SIG-M5 treated with dmso at 0.1 percent for 504 hours (cell line): ENCODE measurements at regions not wholly inside any gene's neighbourhood (a gene's known extent, or its start where the extent isn't known, plus 50 kb on each side); places are given as distances from the start of the nearest gene placed in this dataset.
"Not testable (repeated sequence)": the region's sequence is repeated elsewhere in the genome, so short reads cannot be mapped to it uniquely, and the experiment has no call there.

Experiments
- DNase-seq: peaks from one replicate; lab custom pipeline; 2025; ENCODE audit not compliant: unreplicated experiment; lab: John Stamatoyannopoulos, UW

DNA sequence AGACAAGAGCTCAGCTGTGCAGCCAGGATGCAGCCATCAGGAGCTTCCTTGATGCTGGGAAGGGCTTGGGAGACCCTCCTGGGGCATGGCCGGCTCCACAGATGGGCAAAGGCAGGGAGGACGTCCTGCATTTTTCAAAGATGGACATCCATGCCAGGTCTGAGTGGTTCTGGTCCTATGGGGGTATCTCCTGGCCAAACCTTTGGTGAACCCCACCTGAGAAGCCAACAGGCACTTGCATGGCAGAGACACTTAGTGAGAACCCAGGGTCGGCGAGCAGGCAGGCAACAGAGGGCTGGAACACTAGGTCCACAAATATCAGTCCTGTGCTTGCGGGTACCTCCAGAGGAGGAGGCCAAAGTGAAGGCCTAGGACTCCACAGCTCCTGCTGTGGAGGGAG lies 70.0 kb downstream of the KCTD15 start:
- no peak for DNase-seq

DNA sequence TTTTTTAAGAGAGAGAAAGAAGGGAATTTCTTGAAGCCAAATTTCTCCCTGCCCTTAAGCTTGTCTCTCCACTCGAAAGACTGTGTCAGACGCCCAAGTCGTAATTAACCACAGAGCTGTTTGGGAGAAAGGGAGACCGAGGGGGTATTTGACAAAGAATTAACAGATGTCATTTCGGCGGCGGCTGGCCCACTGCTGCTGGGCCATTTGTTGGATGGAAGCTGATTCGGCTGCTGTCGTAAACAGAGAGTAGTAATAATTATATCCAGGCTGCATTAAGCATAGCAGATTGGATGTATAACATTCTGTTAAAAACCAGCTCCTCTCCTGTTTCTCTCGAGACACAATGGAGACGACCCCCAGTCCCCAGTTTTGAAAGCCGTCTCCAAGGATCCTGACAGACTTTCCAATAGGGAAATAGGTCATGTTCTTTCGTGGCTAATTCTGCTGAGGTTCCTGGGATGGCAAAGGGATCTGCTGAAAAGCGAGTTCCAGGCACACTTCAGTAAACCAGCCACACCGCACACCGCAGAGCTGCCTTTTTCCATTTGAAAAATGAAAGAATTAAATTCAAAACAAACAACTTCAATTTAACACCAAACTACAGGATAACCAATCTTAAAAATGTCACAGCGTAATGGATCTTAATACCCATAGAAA lies 71.5 kb downstream of the KCTD15 start:
- no peak for DNase-seq

DNA sequence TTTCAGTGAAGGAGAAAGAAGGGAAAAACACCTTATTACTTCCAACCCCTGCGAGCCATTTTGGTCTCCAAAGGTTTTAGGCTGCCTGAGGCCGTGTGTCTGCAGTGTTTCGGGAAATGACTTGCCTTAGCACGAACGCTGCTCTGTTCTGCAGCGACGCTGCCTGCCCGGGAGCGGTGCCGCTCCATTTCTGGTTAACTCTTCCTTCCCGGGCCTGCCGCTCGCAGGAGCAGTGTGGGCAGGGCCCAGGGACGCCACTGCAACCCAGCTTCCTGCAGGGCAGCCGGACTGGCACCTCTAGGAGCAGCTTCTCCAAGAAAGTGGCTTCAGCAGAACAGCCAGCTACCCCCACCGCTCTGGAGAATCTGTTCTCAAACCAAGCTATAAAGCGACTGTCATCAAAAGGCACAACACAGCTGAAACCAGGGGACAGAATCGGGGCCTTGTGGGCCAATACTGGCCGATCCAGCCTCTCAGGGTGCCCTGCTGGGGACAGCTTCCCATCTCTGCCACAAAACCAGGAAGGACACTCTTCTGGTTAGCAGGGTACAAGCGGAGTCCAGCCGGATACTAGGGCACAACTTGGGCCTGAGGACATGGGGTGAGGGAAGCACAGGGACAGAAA lies 72.2 kb downstream of the KCTD15 start:
- no peak for DNase-seq

DNA sequence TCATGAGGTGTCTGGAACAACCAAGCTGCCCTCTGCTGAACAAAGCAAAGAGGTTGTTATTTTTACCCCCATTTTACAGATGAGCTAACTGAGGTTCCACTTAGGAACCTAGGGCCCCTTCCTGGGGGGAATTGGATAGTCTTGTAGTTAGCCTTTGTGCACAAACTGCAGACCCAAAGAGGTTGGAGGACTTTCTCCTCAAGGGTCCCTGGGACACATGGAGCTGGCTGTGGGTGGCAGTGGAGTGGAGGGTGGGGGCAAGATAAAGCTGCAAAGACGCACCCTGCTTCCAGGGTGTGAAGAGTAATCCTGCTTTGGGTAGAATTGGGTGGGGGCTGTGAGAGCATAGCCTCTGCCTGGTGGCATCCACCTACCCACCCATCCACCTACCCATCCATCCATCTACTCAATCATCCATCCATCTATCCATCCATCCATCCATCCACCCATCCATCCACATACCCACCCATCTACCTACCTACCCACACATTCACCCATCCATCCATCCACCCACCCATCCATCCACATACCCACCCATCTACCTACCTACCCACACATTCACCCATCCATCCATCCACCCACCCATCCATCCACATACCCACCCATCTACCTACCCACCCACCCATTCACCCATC lies 73.7 kb downstream of the KCTD15 start:
- not testable (repeated sequence) for DNase-seq

DNA sequence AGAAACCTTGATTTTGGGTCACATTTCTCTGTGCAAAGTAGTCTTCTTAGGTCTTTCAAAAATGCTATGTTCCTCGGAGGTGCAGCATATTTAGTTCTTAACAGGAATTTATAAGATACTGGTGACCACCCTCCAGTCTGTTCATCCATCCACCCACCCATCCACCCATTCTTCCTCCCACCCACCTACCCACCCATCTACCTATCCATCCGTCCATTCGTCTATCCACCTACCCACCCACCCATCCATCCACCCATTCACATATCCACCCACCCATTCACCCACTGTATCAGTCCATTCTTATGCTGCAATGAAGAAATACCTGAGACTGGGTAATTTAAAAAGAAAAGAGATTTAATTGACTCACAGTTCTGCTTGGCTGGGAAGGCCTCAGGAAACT lies 74.9 kb downstream of the KCTD15 start:
- no peak for DNase-seq

DNA sequence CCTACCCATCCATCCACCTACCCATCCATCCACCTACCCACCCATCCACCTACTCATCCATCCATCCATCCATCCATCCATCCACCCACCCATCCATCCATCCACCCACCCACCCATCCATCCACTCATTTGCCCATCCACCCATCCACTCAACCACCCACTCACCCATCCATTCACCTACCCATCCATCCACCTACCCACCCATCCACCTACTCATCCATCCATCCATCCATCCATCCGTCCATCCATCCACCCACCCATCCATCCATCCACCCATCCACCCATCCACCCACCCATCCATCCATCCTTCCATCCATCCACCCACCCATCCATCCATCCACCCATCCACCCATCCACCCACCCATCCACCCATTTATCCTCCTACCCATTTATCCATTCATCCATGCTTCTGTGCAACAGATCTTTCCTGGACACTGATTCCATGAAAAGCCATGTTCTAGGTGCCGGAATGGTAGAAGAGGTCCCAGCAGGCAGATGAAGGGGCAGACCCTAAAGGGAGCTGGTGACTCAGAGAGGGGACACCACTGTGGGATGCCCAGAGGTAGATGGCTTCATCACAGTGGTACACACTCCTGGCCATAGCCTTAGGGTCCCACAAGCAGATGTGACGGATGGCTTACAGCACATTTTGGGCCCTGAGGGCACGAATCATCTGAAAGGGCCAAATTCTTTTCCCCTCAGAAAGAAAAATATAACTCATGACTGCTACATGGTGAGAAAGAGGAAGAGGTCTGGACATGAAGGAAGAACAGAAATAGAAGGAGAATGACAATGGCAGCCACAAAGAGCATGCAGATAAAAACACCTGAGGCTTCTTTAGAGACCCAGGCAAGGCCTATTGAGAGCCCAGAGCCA lies 76.0 kb downstream of the KCTD15 start:
- DNase-seq, result peak; percentile 24

DNA sequence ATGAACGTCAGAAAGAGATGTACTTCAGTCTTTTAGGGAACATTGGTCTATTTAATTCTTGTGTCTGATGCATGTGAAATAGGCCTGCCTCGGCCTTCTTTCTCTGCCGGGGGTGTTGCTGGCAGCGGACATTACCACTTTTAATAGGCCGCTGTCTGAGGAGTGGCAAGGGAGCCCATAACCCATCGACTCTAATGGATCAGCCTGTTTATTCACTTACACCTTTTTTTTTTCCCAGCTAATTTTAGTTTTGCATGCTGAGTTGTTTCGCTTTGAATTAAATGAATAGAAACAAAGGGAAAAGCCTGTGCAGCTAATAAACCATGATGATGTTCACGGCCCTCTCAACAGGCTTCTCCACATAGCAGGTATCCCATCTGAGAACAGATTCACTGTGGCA lies 78.4 kb downstream of the KCTD15 start:
- DNase-seq, result no peak

DNA sequence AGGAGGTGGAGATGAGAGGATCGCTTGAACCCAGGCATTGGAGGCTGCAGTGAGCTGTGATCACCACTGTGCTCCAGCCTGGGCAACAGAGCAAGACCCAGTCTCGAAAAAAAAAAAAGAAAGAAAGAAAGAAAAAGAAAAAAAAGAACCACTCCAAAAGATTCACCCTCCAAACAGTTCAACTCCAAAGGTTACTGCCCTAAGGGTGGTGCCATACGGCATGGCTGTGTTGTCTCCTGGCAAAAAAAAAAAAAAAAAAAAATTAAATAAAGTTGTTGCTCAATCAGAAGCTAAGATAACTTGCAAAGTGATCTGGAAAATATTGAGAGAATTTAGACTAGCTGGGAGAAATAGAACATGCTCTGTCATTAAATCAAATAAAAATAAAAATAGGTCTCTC lies 79.5 kb downstream of the KCTD15 start:
- DNase-seq, result no peak

DNA sequence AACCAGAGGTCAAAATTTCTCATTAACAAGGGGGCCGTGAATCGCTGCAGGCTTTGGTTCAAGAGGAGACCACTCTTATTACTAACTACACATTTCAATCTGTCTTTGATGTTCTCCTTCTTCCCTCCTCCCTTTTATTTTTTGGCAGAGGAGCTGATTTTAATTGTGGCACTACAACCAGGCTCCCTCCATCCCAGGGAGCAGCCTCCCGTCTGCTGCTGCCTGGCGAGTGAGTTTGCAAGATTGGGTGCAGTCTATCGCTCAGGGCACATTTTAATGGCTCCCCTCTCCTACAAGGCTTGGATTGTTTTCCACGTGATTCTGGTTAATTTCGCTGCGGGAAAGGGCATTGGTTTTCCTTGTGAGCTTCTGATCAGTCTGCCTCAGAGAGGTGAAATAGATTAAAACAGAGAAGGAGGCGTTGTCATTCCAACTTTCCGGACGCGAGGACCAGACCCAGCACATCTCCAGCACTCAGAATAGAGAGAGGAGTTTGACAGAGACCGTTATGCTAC lies 81.4 kb downstream of the KCTD15 start:
- no peak for DNase-seq

DNA sequence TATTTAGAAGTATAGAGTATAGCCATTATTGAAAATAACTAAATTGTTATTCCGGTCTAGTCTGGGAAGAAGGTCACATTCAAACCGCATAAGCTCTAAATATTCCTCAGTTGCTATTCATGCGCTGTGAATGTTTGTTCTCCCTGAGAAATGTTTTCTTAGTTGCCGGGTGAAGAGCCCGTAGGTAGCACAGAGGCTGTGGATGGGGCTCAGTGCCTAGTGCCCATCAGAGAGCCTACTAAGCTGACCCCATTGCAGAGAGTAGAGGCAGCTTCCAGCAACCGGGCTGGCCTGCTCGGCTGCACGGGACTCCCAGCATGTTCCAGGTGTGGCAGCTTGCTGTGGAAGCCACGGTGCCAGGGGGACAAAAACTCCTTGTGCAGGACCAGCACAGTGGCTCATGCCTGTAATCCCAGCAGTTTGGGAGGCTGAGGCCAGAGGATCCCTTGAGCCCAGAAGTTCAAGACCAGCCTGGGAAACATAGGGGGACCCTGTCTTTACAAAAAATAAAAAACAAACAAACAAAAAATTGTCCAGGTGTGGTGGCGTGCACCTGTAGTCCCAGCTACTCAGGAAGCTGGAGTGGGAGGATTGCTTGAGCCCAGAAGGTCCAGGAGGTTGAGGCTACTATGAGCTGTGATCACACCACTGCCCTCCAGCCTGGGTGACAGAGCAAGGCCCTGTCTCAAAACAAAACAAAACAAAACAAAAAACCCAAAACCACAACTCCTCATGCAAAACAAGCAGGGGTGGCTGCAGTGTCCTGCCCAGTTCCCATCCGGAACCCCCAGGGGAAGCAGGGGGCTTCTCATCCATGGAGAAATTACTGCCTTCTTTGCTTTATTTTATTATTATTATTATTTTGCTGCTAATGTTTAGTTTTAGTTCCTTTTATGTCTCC lies 82.5 kb downstream of the KCTD15 start:
- DNase-seq, result no peak

DNA sequence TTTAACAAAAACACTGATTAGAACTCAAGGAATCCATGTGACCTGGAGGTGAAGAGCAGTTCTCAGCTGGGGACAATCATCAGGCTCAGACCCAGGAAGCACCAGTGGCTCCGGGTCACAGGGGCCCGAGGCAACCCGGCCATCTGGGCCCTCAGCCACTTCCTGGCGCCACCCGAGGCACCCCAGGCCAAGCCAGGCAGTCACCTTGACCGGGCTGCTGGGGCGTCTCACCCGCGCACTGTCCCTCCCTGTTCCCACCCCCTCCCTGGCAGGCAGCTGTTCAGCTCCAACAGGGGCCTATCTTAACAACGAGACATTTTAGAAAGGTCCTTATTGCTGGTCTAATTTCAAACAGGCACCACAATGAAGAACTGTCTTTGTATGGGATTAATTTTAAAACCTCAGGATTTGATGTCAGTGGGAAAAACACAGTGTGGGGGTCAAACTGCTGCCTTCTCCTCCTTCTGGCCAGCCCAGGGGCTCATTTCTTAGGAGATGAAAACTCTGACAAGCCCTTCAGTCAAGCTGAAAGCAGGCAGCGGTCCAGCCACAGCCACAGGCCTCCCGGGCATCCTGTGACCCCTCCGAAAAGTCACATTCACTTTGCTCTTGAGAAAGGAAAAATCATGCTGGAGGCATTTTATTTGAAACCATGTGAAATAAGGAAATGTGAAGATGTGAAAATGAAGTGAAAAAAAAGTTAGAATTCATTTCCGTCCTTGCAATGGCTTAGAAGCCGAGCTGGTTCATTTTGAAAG lies 83.3 kb downstream of the KCTD15 start:
- DNase-seq, result no peak

DNA sequence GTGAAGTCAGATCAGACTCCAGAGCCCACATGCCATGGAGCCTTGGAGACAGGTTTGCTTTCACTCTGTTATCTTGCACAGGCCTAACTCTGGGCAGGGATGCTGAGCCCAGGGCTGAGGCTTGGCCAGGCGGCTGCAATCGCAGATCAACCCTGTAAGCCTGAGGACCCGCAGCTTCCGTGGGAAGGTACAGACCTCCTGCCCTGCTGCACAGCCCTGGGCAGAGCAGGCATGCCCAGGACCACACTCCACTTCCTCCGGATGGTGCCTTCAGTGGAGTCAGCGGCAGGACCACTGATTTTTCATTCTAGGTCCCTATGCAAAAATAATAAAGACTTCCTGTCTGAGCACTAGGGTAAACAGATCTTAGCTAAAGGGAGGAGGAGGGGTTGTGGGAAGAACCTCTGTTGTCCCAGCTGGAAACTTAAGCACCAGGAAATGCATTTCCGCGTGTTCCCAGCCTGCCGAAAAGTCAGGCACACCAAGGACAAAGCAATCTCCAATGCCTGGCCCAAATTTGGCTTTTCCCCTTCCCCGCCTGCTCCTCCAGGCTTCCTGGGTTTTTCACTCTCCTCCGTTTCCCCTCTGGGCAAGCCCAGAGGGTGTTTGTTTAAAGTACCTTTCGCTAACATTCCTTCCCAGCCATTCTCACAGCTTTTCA lies 87.3 kb downstream of the KCTD15 start:
- DNase-seq, result no peak

DNA sequence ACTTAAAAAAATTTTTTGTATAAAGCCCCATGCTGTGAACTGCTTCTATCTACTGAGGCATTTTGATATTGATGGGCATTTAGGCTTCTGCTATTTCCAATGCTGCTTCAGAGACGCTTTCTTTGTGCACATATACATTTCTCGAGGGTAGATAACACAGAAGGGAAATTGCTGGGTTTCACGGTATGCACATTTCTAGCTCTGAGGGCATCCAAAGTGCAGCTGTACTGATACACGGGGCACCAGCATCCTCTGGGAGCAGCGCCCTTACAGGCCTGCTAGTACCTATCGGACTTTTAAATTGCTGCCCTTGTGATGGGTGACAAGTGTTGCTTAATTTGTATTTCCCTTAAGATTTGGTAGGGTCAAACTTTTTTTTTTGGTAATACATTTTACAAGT lies 88.6 kb downstream of the KCTD15 start:
- DNase-seq, result no peak

DNA sequence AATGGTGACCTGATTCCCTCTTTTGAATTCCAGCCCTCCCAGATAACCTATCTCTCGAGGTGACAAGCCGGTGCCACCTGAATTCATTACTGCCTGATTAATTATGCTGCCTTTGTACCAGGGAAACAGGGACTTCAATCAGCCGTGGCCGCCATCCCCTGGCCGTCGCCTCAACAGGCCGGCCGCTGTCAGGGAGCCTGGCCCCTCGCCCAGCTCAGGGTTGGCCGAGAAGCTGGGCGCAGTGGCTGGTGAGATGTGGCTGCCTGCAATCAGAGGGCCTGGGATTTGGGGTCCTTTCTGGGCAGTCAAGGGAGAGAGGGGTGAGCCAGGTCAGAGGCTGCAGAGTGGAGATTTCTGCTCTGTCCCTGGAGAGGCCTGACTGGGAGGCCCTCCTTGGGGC lies 91.2 kb downstream of the KCTD15 start:
- DNase-seq, result no peak

DNA sequence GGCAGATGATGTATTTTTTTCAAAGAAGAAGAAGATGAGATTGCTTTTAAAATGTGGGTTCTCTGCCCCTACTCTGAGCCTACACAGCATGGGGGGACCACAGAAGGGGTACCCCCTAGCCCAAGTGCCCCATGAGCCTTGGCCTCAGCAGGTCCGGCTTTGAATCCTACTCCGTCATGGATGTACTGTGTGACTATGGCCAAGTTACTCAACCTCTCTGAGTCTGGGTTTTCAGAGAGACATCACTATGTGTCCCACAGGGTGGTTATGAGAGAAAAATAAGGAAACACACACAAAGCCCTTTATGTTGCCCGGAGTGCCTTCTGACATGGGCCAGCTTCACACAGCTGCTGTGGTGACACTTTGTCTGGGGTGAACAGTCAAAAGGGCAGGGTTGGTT lies 92.0 kb downstream of the KCTD15 start:
- no peak for DNase-seq

DNA sequence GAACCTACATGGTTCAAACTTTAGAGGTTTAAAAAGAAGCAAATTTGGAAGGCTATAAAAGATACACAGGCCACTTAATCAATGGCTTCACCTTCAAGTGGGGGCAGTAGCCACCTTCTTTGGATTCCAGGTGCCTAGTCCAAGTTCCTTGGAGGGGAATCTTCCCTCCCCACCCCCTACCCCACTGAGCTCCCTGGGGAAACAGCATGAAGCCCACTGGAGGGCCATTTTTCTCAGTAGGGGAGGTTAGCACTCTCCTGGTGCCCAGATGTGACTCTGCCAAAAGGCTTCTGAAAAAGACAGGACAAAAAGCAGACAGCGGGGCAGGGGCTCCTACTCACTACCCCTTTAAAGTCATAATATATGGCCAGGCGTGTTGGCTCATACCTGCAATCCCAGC lies 93.9 kb downstream of the KCTD15 start:
- no peak for DNase-seq

DNA sequence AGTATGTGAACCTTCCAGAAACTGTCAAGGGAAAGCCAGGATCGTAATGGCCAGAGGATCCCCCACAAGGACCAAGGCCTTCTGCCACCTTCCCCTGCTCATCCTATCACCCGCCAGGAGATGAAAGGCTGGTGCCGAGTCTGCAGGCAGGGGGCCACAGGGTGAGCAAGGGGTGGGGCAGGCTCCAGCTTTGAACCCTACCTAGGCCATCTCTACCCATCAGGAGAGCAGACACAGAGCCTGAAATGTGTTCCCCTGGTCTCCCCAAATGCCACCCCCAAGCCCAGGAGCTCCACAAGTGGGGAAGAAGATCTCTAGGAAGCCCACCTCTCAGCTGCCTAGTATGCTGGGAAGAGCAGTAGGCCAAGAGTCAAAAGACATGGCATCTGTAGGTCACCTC lies 95.1 kb downstream of the KCTD15 start:
- DNase-seq, result no peak

DNA sequence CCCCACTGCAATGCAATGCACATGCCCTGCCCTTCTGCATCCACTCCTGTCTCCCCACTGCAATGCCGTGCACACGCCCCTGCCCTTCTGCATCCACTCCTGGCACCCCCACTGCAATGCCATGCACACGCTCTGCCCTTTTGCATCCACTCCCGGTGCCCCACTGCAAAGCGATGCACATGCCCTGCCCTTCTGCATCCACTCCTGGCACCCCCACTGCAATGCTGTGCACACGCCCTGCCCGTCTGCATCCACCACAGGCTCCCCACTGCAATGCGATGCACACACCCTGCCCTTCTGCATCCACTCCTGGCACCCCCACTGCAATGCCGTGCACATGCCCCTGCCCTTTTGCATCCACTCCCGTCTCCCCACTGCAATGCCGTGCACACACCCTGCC lies 98.1 kb downstream of the KCTD15 start:
- no peak for DNase-seq

DNA sequence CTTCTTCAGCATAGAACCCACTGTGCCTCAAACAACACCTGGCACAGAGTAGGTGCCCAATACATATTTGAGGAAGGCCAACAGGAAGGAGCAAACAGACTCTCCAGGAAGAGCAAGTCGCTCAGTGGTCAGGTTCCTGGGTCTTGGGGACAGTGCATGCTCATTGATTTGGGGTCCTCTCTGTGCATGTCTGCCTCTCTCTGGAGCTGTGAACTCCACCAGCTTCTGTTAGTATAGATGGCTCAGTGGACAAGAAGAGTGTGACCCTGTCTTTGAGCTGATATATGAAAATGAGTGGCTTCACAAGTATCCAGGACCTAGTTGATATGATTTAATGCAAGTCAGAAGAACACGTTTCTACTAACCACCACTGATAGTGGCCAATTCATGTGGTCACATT lies 98.7 kb downstream of the KCTD15 start:
- DNase-seq, result no peak
